ENCODE measurements at regions not wholly inside any gene's neighbourhood (a gene's known extent, or its start where the extent isn't known, plus 50 kb on each side); places are given as distances from the start of the nearest gene placed in this dataset.

DNA sequence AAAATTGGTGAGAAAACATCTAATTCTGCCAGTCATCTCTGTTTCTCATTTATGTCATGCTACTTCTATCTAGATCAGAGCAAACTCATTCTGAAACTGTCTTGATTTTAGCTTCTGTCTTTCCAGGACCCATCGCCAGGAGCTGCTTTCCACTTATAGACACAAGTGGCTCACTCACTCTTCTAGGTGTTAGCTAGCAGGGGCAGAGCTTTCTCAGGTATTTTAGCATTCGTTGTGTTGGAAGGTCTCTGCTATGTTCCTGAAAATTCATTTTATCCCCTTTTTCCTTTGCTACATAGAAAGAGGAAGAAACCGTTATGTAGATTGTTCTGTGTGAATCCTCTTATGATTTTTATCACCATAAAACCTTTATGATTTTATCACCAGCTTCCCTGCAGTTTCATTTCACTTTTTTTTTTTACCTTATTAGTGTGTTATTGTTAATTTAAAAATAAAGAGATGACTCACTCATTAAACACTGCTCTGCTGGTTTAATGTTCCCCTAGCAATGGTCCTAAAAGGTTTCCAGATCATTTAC is 246.6 kb upstream of the AADAT start:
- no peak for DNase-seq (ENCODE audit: low read depth)

GRCh38 chr4:170325599-170325998 is 235.8 kb upstream of the AADAT start:
- DNase-seq (ENCODE audit: low read depth): peak; percentile 34

DNA sequence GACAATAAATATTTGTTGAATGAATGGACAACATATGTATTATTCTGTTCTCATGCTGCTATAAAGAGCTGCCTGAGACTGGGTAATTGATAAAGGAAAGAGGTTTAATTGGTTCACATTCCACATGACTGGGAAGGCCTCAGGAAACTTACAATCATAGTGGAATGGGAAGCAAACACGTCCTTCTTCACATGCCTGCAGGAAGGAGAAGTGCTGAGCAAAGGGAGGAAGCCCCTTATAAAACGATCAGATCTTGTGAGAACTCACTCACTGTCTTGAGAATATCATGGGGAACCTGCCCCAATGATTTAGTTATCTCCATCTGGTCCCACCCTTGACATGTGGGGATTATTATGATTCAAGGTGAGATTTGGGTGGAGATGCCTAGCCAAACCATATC is 233.9 kb upstream of the AADAT start:
- no peak for DNase-seq (ENCODE audit: low read depth)

DNA sequence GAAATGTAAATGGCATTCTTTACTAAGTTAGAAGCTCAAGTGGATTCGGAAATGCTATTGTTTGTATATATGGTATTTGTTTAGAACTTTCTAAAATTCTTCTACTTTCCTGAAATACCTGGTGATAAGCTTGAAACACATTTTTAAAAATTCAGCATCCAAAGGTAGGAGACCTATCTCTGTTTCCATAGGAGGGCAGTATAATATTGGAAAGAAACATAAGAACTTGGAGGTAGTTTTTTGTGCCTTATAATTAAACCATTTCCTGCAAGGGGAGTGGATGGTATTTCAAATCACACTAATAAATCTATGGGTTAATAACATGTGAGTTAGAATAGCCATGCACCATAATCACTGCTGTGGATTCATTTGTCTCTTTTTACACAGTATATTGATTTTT is 217.4 kb upstream of the AADAT start:
- DNase-seq (ENCODE audit: low read depth): no peak

DNA sequence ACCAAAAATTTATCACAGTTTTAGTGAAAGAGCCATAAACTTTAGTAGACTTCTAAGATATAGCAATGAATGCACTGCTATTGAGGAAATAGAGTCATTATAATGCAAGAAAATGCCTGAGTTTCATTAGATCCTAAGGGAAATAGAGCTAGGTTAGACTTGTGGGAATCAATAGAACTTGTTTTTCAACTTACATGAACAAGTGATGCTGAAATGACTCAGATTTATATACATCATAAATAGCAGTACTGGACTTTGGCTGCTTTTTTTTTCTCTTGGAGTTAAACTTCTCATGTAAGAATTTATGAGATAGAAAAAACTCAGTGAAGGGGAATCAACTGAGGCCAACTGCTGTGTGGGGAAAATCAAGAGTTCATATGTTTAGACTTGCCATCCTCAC is 216.5 kb upstream of the AADAT start:
- no peak for DNase-seq (ENCODE audit: low read depth)

DNA sequence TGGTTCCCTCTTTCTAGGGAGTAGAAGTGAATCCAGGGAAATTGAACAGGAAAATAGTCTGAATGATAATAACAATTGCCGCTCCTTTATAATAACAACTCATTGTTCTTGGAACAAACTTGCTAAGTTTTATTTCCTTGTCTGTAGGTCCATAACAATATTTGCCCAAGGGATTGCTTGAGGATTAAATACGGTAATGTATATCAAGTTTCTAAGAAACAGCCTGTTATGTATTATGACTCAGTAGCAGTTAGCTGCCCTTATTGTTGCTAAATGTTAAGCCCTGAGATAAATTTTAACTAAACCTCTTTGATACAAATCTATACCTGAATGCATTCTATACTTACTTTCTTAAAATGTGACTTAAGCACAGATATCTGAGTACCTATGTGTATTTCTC is 215.9 kb upstream of the AADAT start:
- DNase-seq (ENCODE audit: low read depth): no peak

DNA sequence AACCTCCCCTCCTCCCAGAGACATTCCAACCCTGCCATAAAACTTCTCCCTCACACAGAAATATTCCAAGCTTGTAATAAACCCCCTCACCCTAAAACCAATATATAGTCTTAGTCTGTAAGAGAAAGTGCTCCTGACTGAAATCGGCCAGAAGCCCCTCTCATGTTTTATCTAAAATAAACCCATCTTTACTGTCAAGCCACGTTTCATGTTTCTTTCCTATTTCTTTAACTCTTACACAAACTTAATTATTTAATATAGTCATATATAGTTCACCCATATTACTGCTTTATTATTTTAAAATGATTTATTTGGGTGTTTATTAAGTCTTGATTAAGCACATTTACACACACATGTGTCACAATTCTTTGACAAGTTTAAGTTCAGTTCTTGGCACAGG is 191.3 kb upstream of the AADAT start:
- no peak for DNase-seq (ENCODE audit: low read depth)

DNA sequence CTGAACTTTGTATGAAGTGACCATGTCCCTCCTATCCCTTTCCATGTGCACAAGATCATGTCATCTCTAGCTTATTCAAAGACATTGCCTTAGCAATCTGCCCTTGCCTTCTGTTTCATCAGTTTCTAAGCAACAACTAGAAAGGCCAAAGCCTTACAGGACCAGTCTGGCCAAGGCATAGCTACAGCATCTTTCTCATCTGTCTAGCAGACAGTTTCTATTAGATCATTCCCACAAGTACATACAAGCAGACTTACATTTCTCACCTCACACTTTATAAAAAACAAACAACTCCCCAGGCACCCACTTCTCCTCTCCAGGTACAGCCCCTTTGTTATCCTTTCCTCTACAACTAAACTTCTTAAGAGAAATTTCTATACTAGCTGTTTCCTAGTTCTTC is 188.7 kb upstream of the AADAT start:
- no peak for DNase-seq (ENCODE audit: low read depth)

DNA sequence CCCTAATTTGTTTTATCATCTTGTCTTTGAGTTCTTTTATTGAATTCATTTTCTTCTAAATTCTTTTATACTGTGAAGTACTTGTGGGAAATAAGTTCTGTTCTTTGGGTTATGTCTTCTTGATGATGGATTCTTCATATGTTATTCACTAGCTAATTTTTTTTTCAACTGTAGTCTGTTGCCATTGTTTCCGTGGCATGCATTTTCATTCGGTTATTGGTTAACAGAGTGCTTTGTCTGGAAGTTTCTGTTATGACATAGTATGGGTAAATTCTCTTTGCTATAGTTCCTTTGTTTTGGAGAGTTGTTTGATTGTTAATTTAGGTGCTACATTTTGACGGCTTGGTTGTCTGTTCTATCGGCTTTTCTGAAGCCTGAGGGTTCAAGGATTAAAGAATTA is 184.9 kb upstream of the AADAT start:
- DNase-seq (ENCODE audit: low read depth): no peak

GRCh38 chr4:170272959-170273358 is 183.2 kb upstream of the AADAT start:
- DNase-seq (ENCODE audit: low read depth): no peak

GRCh38 chr4:170271723-170272122 is 182.0 kb upstream of the AADAT start:
- peak; percentile 44 for DNase-seq (ENCODE audit: low read depth)

- no peak for DNase-seq (ENCODE audit: low read depth)
These were observed 180.9 kb upstream of the AADAT start for GRCh38 chr4:170270628-170271027.

DNA sequence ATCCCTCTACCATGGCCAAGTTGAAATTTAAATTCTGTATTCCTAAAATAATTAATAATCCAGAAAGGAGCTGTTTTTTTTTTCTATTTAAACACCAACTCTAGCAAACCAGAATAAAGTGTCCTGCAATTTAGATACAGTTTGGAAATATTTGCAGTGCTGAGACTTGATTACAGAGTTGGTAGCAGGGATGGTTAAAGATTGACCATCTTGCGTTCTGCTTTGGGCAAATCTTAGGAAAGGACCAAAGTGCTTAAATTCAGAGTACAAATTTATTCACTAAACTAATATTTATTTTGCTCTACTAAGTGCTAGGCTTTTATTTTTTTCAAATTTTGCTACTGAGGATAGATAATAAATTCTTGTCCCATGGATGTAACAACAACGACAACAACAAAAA is 180.2 kb upstream of the AADAT start:
- no peak for DNase-seq (ENCODE audit: low read depth)

GRCh38 chr4:170259631-170260153 is 169.9 kb upstream of the AADAT start:
- peak; percentile 92 for DNase-seq (ENCODE audit: low read depth)

- no peak for DNase-seq (ENCODE audit: low read depth)
These were observed 167.1 kb upstream of the AADAT start for GRCh38 chr4:170256807-170257206.

DNA sequence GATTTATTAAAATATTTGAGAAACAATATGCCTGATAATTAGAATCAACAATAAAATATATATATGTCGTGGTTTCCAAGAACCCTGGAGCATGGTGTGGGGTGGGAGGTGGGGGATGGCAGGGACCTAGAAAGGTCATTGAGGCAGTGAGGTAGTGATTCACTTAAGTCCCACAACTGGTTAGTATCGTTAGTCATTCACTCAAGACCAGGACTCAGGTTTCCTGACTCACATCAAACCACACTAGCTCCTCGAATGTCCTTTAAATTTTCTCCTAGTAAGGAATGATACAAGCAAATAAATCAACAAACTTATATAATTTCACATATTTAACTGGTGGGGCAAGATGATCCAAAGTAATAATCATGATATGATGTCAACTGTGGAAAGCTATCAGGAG is 158.8 kb upstream of the AADAT start:
- DNase-seq (ENCODE audit: low read depth): peak; percentile 76

GRCh38 chr4:170248029-170248428 is 158.3 kb upstream of the AADAT start:
- DNase-seq (ENCODE audit: low read depth): peak; percentile 62

DNA sequence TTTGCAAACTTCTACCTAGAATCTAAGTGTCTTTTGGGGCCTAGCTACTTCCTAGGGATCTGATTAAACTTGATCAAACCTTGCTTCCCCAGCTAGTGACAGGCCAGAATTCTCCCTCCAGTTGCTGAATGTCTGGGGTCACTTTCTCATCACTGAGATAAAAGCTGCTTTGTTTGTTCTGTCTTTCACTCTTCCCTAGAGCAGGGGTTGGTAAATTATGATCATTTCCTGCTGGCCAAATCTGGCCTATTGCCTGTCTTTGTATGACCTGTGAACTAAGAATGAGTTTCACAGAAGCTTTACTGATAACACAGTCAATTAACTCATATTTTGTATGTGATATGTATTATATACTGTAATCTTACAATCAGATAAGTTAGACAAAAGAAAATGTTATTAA is 157.8 kb upstream of the AADAT start:
- peak; percentile 73 for DNase-seq (ENCODE audit: low read depth)

DNA sequence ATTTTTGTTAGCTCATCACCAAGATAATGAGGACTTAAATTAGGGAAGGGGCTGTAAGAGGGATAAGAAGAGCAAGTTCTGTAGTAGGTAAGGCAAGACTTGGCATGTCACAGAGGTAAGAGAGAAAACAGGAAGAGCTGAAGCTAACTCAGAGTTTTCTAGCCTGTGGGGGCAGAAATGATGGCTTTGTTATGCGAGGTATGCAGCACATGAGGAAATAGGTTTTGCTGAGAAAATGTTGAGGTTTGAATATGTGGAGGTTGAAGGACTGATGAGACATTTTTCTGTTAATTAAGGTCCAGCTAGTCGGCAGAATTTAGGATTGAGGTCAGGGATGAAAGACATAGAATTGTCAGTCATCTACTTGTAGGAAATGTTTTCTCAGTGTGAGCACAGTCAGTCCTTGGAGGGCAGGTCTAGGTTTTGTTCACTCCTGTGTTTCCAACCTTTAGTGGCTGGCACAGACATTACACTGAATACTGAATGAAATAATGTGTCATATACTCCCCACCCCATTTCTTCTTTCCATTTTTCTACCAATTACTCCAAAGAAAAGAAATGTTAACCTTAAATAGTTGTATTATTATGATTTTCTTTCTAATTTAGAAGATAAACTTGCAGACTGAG is 154.0 kb upstream of the AADAT start:
- DNase-seq (ENCODE audit: low read depth): peak; percentile 47

DNA sequence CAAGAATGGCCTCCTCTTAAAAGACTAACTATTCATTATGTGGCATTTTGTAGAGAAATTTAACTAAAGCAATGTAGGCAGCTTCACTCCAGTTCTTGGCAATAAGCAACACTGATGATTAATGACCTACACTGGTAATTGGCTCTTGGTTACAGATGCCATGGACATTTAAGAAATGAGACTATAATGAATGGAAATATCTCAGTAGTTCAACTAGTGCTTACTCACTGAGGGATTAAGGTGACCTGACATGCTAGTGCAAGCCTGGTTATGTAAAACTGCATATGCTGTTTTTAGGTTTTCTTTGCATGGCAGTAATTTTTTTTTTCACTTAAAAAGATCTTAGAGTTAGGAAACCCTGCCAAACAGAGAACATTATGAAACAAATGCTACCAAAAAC is 152.7 kb upstream of the AADAT start:
- no peak for DNase-seq (ENCODE audit: low read depth)

GRCh38 chr4:170234800-170235199 is 145.0 kb upstream of the AADAT start:
- DNase-seq (ENCODE audit: low read depth): no peak

- no peak for DNase-seq (ENCODE audit: low read depth)
These were observed 141.6 kb upstream of the AADAT start for GRCh38 chr4:170231377-170231776.

GRCh38 chr4:170230242-170230641 is 140.5 kb upstream of the AADAT start:
- DNase-seq (ENCODE audit: low read depth): no peak

DNA sequence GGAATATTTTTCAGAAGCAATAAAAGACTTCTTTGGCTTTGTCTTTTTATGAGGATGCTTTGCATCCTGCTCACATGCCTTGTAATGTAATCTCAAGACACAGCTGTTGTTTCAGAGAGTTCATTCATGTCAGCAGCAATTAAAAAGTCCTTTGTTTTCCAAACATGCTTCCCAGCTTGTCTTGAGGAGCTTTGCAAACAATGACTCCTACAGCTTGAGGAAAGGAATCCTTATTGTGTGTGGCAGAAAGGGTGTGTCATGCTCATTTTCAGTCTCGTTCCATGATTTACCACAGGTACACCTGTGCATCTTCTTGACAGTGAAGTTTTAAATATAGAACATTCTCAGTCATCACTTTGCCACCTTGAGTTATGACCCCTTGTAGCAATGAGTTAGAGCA is 139.2 kb upstream of the AADAT start:
- DNase-seq (ENCODE audit: low read depth): no peak
